ENCODE measurements at regions not wholly inside any gene's neighbourhood (a gene's known extent, or its start where the extent isn't known, plus 50 kb on each side); places are given as distances from the start of the nearest gene placed in this dataset.

DNA sequence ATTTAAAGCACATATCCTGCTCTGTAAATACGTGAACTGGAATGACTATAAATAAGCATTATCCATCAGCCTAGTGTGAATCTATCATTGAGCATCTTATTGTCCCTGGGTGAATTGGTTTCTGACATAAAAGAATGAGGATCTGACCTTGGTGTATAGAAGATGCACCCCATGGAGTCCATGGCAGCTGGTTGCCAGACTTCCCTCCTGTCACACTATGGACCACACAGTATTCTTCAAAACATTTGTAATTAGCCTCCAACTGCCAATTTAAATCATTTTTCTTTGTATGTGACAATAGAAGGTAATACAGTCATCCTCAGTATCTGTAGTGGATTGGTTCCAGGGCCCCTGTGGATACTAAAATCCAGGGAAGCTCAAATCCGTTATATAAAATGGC, 238.1 kb upstream of the ZWINT start:
- TF ChIP-seq EZH2phosphoT487 (IDR thresholded peaks at IDR 0.05; ENCODE audit: insufficient read depth, low read depth) (no peak), EZH2 (IDR thresholded peaks at IDR 0.05; ENCODE audit: insufficient read depth, poor library complexity, severe bottlenecking) (no peak)
